Right lobe of liver (tissue), 4 donors: ENCODE measurements at regions not wholly inside any gene's neighbourhood (a gene's known extent, or its start where the extent isn't known, plus 50 kb on each side); places are given as distances from the start of the nearest gene placed in this dataset.

Experiments used
- CTCF ChIP-seq, 4 donors: fragments of 200-600 bp in 3 of 4; fragments of 450-650 bp in 1 of 4; IDR thresholded peaks; one replicate each; pipeline versions ENCODE4 v1.5.1 to v1.8.0; 2016 to 2022; ENCODE audit warnings: antibody characterized with exemption in 4 of 4, mild to moderate bottlenecking in 2 of 4
- POLR2A ChIP-seq: fragments of 450-650 bp; IDR thresholded peaks from one replicate; pipeline ENCODE4 v1.6.1; 2017; ENCODE audit warnings: antibody characterized with exemption, mild to moderate bottlenecking
- donor health status: DM: no; HTN: no; CAD: no.
- donor health status: DM: no; HTN: no; CAD: no.
- donor health status: DM: no; HTN: yes; CAD: no.

DNA sequence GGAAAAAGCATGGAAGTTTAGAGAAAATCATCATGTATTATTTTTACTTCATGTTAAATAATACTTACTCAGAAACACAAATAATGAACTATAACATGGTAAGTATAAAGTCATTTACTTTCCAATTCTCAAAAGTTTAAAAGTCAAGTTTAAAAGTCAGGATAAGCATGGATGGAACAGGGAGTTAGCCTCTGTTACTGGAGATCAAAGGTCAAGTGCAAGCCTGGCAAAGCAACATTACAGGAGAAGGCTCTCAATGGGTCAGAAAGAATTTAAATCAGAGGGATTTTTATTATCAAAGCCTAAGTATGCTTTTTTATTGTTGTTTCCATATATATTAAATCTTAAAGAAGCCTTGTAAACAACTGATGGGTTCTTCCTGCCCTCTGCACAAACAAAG lies 505.4 kb downstream of the KCNA4 start:
- TF ChIP-seq CTCF (IDR thresholded peaks at IDR 0.05) = no peak
- TF ChIP-seq POLR2A = no peak
